HepG2 (cell line): ENCODE measurements at regions not wholly inside any gene's neighbourhood (a gene's known extent, or its start where the extent isn't known, plus 50 kb on each side); places are given as distances from the start of the nearest gene placed in this dataset.

Experiments
- ATAC-seq: fragments of 200-7000 bp; cut with Tn5 transposase; 3 replicates; pipeline ENCODE4 v1.9.1; 2020; ENCODE audit warnings: mild to moderate bottlenecking, moderate library complexity
- BruUV-seq: library from RNA; stranded (reverse); fragments of 400-500 nt; replicated peaks from 2 replicates; lab custom pipeline; 2021; lab: Mats Ljungman, UMichigan
- CTCF ChIA-PET: fragments of 300-600 bp; formaldehyde crosslinking; extraction: SDS; loops from one replicate; lab custom pipeline; 2021; ENCODE audit warnings: low total read pairs, inconsistent platforms, low intra/inter-chr PET ratio; lab: Yijun Ruan, JAX
- POLR2A ChIA-PET: fragments of 350-600 bp; sonication (Branson Sonifier 250); formaldehyde crosslinking; loops from one replicate; lab custom pipeline; 2020; ENCODE audit warnings: antibody characterized with exemption, inconsistent platforms; lab: Yijun Ruan, JAX
- DNase-seq: peaks from one replicate; pipeline ENCODE4 v3.0.0-alpha.2; 2015; ENCODE audit warnings: low spot score
- FAIRE-seq: peaks from 3 replicates; lab custom pipeline; 2011; peaks lifted over from hg19 to GRCh38; lab: Jason Lieb, UNC
- H2AFZ ChIP-seq: one replicate; pipeline ENCODE4 v1.6.1; 2011; ENCODE audit warnings: low read length, inconsistent platforms
- H3K27ac ChIP-seq: fragments of 300-600 bp; 3 replicates; pipeline ENCODE4 v1.8.0; 2011; ENCODE audit warnings: mixed run types, mild to moderate bottlenecking, mixed read lengths, low read length, inconsistent platforms; ENCODE audit not compliant: insufficient read depth; ENCODE audit errors: extremely low read length
- H3K27me3 ChIP-seq, 2 experiments: fragments of 200-600 bp in 1 of 2; 2 replicates in 1 of 2; 3 replicates in 1 of 2; pipeline versions ENCODE4 v1.6.0 to v1.8.0; 2011; ENCODE audit warnings: low read length in 2 of 2, mild to moderate bottlenecking in 2 of 2, moderate library complexity in 2 of 2, inconsistent platforms in 1 of 2; ENCODE audit not compliant: insufficient read depth in 2 of 2, control insufficient read depth in 1 of 2
- H3K36me3 ChIP-seq, 2 experiments: fragments of 200-600 bp in 1 of 2; replicated peaks in 1 of 2; 2 replicates in 1 of 2; 3 replicates in 1 of 2; pipeline versions ENCODE4 v1.5.1 to v1.8.0; 2011; ENCODE audit warnings: low read length in 2 of 2, inconsistent platforms in 1 of 2; ENCODE audit not compliant: insufficient read depth in 2 of 2, control insufficient read depth in 1 of 2
- H3K4me1 ChIP-seq: 2 replicates; pipeline ENCODE4 v1.5.1; 2012; ENCODE audit warnings: low read length, inconsistent platforms; ENCODE audit not compliant: insufficient read depth
- H3K4me2 ChIP-seq: 2 replicates; pipeline ENCODE4 v1.6.0; 2011; ENCODE audit warnings: low read depth, low read length, inconsistent platforms
- H3K4me3 ChIP-seq, 3 experiments: fragments of 200-600 bp in 1 of 3; sonication (generic), shearing (Covaris generic) in 1 of 3; replicated peaks in 1 of 3; 2 replicates each; pipeline ENCODE4 v1.5.1; 2011 to 2016; ENCODE audit warnings: low read length in 3 of 3, inconsistent platforms in 2 of 3, low read depth in 2 of 3, mild to moderate bottlenecking in 2 of 3, control low read depth in 1 of 3, mixed read lengths in 1 of 3; ENCODE audit not compliant: insufficient read depth in 1 of 3
- H3K79me2 ChIP-seq: one replicate; pipeline ENCODE4 v1.6.1; 2011; ENCODE audit warnings: low read length, inconsistent platforms; ENCODE audit not compliant: insufficient read depth
- H3K9ac ChIP-seq: 2 replicates; pipeline ENCODE4 v1.6.0; 2011; ENCODE audit warnings: mild to moderate bottlenecking, low read depth, low read length, inconsistent platforms; ENCODE audit not compliant: insufficient read depth
- H3K9me3 ChIP-seq: 2 replicates; pipeline ENCODE4 v1.5.1; 2012; ENCODE audit warnings: mild to moderate bottlenecking, low read length
- H4K20me1 ChIP-seq: 2 replicates; pipeline ENCODE4 v1.6.0; 2011; ENCODE audit warnings: inconsistent platforms, mild to moderate bottlenecking, low read length, moderate library complexity; ENCODE audit not compliant: insufficient read depth
- MLLT10 ChIP-seq: sonication (generic); formaldehyde crosslinking; IDR thresholded peaks from 2 replicates; pipeline ENCODE4 v1.4.0; 2020; ENCODE audit warnings: missing genetic modification reagents
- NR1H2 ChIP-seq: sonication (generic); formaldehyde crosslinking; IDR thresholded peaks from 2 replicates; pipeline ENCODE4 v1.8.1; 2022; ENCODE audit warnings: low read depth, missing genetic modification reagents, borderline replicate concordance
- ZNF441 ChIP-seq: sonication (generic); formaldehyde crosslinking; IDR thresholded peaks from 2 replicates; pipeline ENCODE4 v1.7.0; 2021; ENCODE audit warnings: missing genetic modification reagents, borderline replicate concordance
- ZNF83 ChIP-seq: sonication (generic); formaldehyde crosslinking; IDR thresholded peaks from 2 replicates; pipeline ENCODE4 v1.4.0; 2020; ENCODE audit warnings: missing genetic modification reagents, mild to moderate bottlenecking, borderline replicate concordance
- ZNF879 ChIP-seq: sonication (generic); formaldehyde crosslinking; IDR thresholded peaks from 2 replicates; pipeline ENCODE4 v1.8.1; 2023; ENCODE audit warnings: missing genetic modification reagents
- ZSCAN5A ChIP-seq: sonication (generic); formaldehyde crosslinking; IDR thresholded peaks from 2 replicates; pipeline ENCODE4 v1.8.0; 2022; ENCODE audit warnings: mild to moderate bottlenecking, missing genetic modification reagents, borderline replicate concordance
- ZUFSP ChIP-seq: sonication (generic); formaldehyde crosslinking; IDR thresholded peaks from 2 replicates; pipeline ENCODE4 v1.9.0; 2021; ENCODE audit warnings: missing genetic modification reagents, mild to moderate bottlenecking, borderline replicate concordance
- in situ Hi-C: cut with HindIII; loops from 2 replicates; pipeline ENCODE4 v1.10.0; 2017; ENCODE audit warnings: low pct_unique_long_range_greater_than_20kb; ENCODE audit not compliant: extremely low pct_ligation_motif_present
- intact Hi-C: fragments of 100-400 bp; cut with micrococcal nuclease; formaldehyde crosslinking; loops from one replicate; pipeline ENCODE4 v1.10.0; 2022; ENCODE audit not compliant: unreplicated experiment
- TF ChIP-seq, protein P1 (sequence below): sonication (generic); formaldehyde crosslinking; IDR thresholded peaks from 2 replicates; pipeline ENCODE4 v1.4.0; 2020; ENCODE audit warnings: missing genetic modification reagents
- TF ChIP-seq, protein P2 (sequence below): sonication (generic); formaldehyde crosslinking; IDR thresholded peaks from 2 replicates; pipeline ENCODE4 v1.8.0; 2022; ENCODE audit warnings: missing genetic modification reagents, low read depth, mild to moderate bottlenecking, borderline replicate concordance
- TF ChIP-seq, protein P3 (sequence below): sonication (generic); formaldehyde crosslinking; IDR thresholded peaks from 2 replicates; pipeline ENCODE4 v1.4.0; 2020; ENCODE audit warnings: missing genetic modification reagents, borderline replicate concordance

- Histone ChIP-seq H3K36me3 (no peaks in the 10 kb centered on the region), H3K27me3 (no peaks in the 10 kb centered on the region), H2AFZ (no peak overlapping the region), H3K27ac (no peak overlapping the region), H3K4me3 (no peak overlapping the region), H3K4me2 (no peak overlapping the region), H3K9me3 (peaks cover 6% of the 10 kb centered on the region; the same call in 1 of the 2 replicates), H4K20me1 (no peaks in the 10 kb centered on the region), H3K9ac (no peak overlapping the region), H3K4me1 (no peaks in the 10 kb centered on the region), H3K79me2 (no peaks in the 10 kb centered on the region)
- POLR2A ChIA-PET = no interaction called here
- CTCF ChIA-PET = no interaction called here
- intact Hi-C loops (no loop called here), in situ Hi-C loops (no loop called here)
- ATAC-seq (no peak), FAIRE-seq (no peak), DNase-seq (no peak)
- BruUV-seq = no TSS peak
- no peak for TF ChIP-seq MLLT10 (CRISPR knock-in tag)
- TF ChIP-seq ZNF879 (CRISPR knock-in tag) = no peak
- TF ChIP-seq, protein P1, sequence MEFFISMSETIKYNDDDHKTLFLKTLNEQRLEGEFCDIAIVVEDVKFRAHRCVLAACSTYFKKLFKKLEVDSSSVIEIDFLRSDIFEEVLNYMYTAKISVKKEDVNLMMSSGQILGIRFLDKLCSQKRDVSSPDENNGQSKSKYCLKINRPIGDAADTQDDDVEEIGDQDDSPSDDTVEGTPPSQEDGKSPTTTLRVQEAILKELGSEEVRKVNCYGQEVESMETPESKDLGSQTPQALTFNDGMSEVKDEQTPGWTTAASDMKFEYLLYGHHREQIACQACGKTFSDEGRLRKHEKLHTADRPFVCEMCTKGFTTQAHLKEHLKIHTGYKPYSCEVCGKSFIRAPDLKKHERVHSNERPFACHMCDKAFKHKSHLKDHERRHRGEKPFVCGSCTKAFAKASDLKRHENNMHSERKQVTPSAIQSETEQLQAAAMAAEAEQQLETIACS (CRISPR knock-in tag) = no peak
- TF ChIP-seq, protein P2, sequence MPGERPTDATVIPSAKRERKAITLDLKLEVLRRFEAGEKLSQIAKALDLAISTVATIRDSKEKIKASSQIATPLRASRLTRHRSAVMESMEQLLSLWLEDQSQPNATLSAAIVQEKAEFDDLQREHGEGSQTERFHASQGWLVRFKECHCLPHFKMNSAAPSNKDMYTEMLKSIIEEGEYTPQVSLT = no peak
- no peak for TF ChIP-seq ZNF83 (CRISPR knock-in tag)
- no peak for TF ChIP-seq ZUFSP
- no peak for TF ChIP-seq ZSCAN5A
- TF ChIP-seq, protein P3, sequence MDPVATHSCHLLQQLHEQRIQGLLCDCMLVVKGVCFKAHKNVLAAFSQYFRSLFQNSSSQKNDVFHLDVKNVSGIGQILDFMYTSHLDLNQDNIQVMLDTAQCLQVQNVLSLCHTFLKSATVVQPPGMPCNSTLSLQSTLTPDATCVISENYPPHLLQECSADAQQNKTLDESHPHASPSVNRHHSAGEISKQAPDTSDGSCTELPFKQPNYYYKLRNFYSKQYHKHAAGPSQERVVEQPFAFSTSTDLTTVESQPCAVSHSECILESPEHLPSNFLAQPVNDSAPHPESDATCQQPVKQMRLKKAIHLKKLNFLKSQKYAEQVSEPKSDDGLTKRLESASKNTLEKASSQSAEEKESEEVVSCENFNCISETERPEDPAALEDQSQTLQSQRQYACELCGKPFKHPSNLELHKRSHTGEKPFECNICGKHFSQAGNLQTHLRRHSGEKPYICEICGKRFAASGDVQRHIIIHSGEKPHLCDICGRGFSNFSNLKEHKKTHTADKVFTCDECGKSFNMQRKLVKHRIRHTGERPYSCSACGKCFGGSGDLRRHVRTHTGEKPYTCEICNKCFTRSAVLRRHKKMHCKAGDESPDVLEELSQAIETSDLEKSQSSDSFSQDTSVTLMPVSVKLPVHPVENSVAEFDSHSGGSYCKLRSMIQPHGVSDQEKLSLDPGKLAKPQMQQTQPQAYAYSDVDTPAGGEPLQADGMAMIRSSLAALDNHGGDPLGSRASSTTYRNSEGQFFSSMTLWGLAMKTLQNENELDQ (CRISPR knock-in tag) = no peak
- no peak for TF ChIP-seq ZNF441 (CRISPR knock-in tag)
- TF ChIP-seq NR1H2 = no peak
Measured at GRCh38 chr11:46188017-46188416, 66.8 kb upstream of the PHF21A start.
